HEK293 (cell line): ENCODE measurements at regions not wholly inside any gene's neighbourhood (a gene's known extent, or its start where the extent isn't known, plus 50 kb on each side); places are given as distances from the start of the nearest gene placed in this dataset.

Experiments
- CTCF ChIA-PET: fragments of 350-600 bp; formaldehyde crosslinking; extraction: SDS; loops from one replicate; lab custom pipeline; 2021; ENCODE audit warnings: antibody characterized with exemption; lab: Yijun Ruan, JAX
- POLR2A ChIA-PET: fragments of 300-600 bp; formaldehyde crosslinking; extraction: SDS; loops from one replicate; lab custom pipeline; 2020; ENCODE audit warnings: antibody characterized with exemption, inconsistent platforms; lab: Yijun Ruan, JAX
- H3K27ac ChIP-seq: fragments of 200-500 bp; sonication (Bioruptor generic); 2 replicates; pipeline ENCODE4 v1.5.1; 2014; ENCODE audit warnings: low read depth, low read length, control low read depth, inconsistent platforms; ENCODE audit errors: extremely low read depth
- H3K36me3 ChIP-seq, 2 experiments: fragments of 200-500 bp in 1 of 2; sonication (Bioruptor generic) in 1 of 2; 1 replicate in 1 of 2; 2 replicates in 1 of 2; pipeline ENCODE4 v1.5.1; 2014 to 2017; ENCODE audit warnings: inconsistent platforms in 2 of 2, low read length in 2 of 2; ENCODE audit not compliant: control insufficient read depth in 2 of 2, insufficient read depth in 1 of 2
- H3K4me1 ChIP-seq: fragments of 200-500 bp; sonication (Bioruptor generic); 2 replicates; pipeline ENCODE4 v1.5.1; 2014; ENCODE audit warnings: mild to moderate bottlenecking, low read length, inconsistent platforms; ENCODE audit not compliant: control insufficient read depth, insufficient read depth
- H3K4me3 ChIP-seq: 2 replicates; pipeline ENCODE4 v1.5.1; 2011; ENCODE audit warnings: low read depth, mild to moderate bottlenecking, control low read depth, low read length, moderate library complexity
- H3K9me3 ChIP-seq: fragments of 200-500 bp; sonication (Bioruptor generic); 2 replicates; pipeline ENCODE4 v1.5.1; 2014; ENCODE audit warnings: low read depth, low read length, inconsistent platforms; ENCODE audit not compliant: control insufficient read depth, insufficient read depth
- GLIS2 ChIP-seq: fragments of 450-650 bp; formaldehyde crosslinking; IDR thresholded peaks from 2 replicates; pipeline ENCODE4 v1.5.1; 2016; ENCODE audit warnings: missing biosample characterization, missing genetic modification characterization
- MZF1 ChIP-seq: fragments of 450-650 bp; formaldehyde crosslinking; IDR thresholded peaks from 2 replicates; pipeline ENCODE4 v1.5.1; 2017; ENCODE audit warnings: missing biosample characterization, missing genetic modification characterization, borderline replicate concordance
- PBX3 ChIP-seq: sonication (generic); formaldehyde crosslinking; IDR thresholded peaks from 2 replicates; pipeline ENCODE4 v1.8.1; 2022; ENCODE audit warnings: mild to moderate bottlenecking, moderate library complexity, missing genetic modification reagents
- RBAK ChIP-seq: fragments of 450-650 bp; formaldehyde crosslinking; IDR thresholded peaks from 2 replicates; pipeline ENCODE4 v1.5.1; 2016; ENCODE audit warnings: missing biosample characterization, missing genetic modification characterization
- ZBTB10 ChIP-seq: fragments of 450-650 bp; formaldehyde crosslinking; IDR thresholded peaks from 2 replicates; pipeline ENCODE4 v1.5.1; 2016; ENCODE audit warnings: missing biosample characterization, missing genetic modification characterization
- ZEB2 ChIP-seq: fragments of 450-650 bp; formaldehyde crosslinking; IDR thresholded peaks from 2 replicates; pipeline ENCODE4 v1.5.1; 2016; ENCODE audit warnings: missing biosample characterization, missing genetic modification characterization
- ZFP37 ChIP-seq: fragments of 450-650 bp; formaldehyde crosslinking; IDR thresholded peaks from 2 replicates; pipeline ENCODE4 v1.5.1; 2016; ENCODE audit warnings: missing biosample characterization, missing genetic modification characterization
- ZIC2 ChIP-seq: fragments of 450-650 bp; formaldehyde crosslinking; IDR thresholded peaks from 2 replicates; pipeline ENCODE4 v1.5.1; 2016; ENCODE audit warnings: missing biosample characterization, missing genetic modification characterization
- ZNF157 ChIP-seq: fragments of 450-650 bp; formaldehyde crosslinking; IDR thresholded peaks from 2 replicates; pipeline ENCODE4 v1.5.1; 2016; ENCODE audit warnings: missing biosample characterization, missing genetic modification characterization
- ZNF24 ChIP-seq: fragments of 450-650 bp; formaldehyde crosslinking; IDR thresholded peaks from 2 replicates; pipeline ENCODE4 v1.5.1; 2016; ENCODE audit warnings: missing biosample characterization, missing genetic modification characterization
- ZNF324 ChIP-seq: fragments of 450-650 bp; formaldehyde crosslinking; IDR thresholded peaks from 2 replicates; pipeline ENCODE4 v1.5.1; 2016; ENCODE audit warnings: missing biosample characterization, missing genetic modification characterization
- ZNF366 ChIP-seq: fragments of 450-650 bp; formaldehyde crosslinking; conservative IDR thresholded peaks from 2 replicates; pipeline ENCODE4 v1.5.1; 2016; ENCODE audit warnings: missing biosample characterization, missing genetic modification characterization
- ZNF394 ChIP-seq: fragments of 450-650 bp; formaldehyde crosslinking; IDR thresholded peaks from 2 replicates; pipeline ENCODE4 v1.5.1; 2016; ENCODE audit warnings: missing biosample characterization, missing genetic modification characterization, mild to moderate bottlenecking, moderate library complexity, borderline replicate concordance
- ZNF544 ChIP-seq: fragments of 450-650 bp; formaldehyde crosslinking; IDR thresholded peaks from 2 replicates; pipeline ENCODE4 v1.5.0; 2017; ENCODE audit warnings: missing biosample characterization, missing genetic modification characterization
- ZNF549 ChIP-seq: fragments of 450-650 bp; IDR thresholded peaks from 2 replicates; pipeline ENCODE4 v1.5.1; 2018; ENCODE audit warnings: missing biosample characterization, missing genetic modification characterization, mild to moderate bottlenecking, inconsistent platforms, moderate library complexity
- ZNF626 ChIP-seq: fragments of 450-650 bp; sonication (Bioruptor Pico); formaldehyde crosslinking; IDR thresholded peaks from 2 replicates; pipeline ENCODE4 v1.5.1; 2018; ENCODE audit warnings: missing biosample characterization, missing genetic modification characterization, inconsistent platforms
- ZNF670 ChIP-seq: fragments of 450-650 bp; formaldehyde crosslinking; IDR thresholded peaks from 2 replicates; pipeline ENCODE4 v1.5.1; 2016; ENCODE audit warnings: missing biosample characterization, missing genetic modification characterization, low read depth
- ZNF76 ChIP-seq: fragments of 450-650 bp; formaldehyde crosslinking; IDR thresholded peaks from 2 replicates; pipeline ENCODE4; 2016; ENCODE audit warnings: low read depth, missing biosample characterization, missing genetic modification characterization, borderline replicate concordance
- ZNF785 ChIP-seq: fragments of 450-650 bp; formaldehyde crosslinking; IDR thresholded peaks from 2 replicates; pipeline ENCODE4 v1.5.1; 2016; ENCODE audit warnings: missing biosample characterization, missing genetic modification characterization
- TF ChIP-seq, protein P1 (sequence below): fragments of 450-650 bp; formaldehyde crosslinking; IDR thresholded peaks from 2 replicates; pipeline ENCODE4 v1.5.1; 2016; ENCODE audit warnings: missing biosample characterization, missing genetic modification characterization

DNA sequence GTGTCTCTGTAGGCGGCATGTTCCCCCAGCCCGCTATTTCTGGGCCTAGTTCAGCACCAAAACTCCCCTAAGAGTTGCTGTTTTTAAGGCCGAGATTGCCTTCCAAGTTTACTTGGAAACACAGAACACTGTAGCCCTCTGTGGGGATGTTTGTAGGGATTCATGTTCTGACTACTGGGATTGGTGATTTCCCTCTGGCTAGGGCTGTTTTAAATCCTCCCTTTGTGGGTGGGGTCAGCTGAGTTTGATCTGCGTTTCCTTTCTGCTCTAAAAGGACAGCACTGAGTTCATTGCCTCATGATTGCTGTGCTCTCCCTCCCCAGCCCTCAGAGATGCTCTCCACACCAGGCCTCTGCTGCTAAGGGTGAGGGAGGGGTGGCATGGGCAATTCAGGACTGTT, 640.6 kb upstream of the DPPA4 start:
- no peaks in the 10 kb centered on the region for H3K36me3 ChIP-seq
- H3K27ac ChIP-seq: no peak overlapping the region
- H3K4me3 ChIP-seq: no peak overlapping the region
- no peaks in the 10 kb centered on the region for H3K4me1 ChIP-seq
- TF ChIP-seq ZEB2 (tag by site-specific recombination): no peak
- TF ChIP-seq ZFP37 (tag by site-specific recombination): no peak
- TF ChIP-seq MZF1: no peak
- TF ChIP-seq ZNF157: no peak
- no peak for TF ChIP-seq GLIS2
- TF ChIP-seq ZNF324: no peak
- TF ChIP-seq ZNF366 (tag by site-specific recombination): no peak
- TF ChIP-seq, protein P1, sequence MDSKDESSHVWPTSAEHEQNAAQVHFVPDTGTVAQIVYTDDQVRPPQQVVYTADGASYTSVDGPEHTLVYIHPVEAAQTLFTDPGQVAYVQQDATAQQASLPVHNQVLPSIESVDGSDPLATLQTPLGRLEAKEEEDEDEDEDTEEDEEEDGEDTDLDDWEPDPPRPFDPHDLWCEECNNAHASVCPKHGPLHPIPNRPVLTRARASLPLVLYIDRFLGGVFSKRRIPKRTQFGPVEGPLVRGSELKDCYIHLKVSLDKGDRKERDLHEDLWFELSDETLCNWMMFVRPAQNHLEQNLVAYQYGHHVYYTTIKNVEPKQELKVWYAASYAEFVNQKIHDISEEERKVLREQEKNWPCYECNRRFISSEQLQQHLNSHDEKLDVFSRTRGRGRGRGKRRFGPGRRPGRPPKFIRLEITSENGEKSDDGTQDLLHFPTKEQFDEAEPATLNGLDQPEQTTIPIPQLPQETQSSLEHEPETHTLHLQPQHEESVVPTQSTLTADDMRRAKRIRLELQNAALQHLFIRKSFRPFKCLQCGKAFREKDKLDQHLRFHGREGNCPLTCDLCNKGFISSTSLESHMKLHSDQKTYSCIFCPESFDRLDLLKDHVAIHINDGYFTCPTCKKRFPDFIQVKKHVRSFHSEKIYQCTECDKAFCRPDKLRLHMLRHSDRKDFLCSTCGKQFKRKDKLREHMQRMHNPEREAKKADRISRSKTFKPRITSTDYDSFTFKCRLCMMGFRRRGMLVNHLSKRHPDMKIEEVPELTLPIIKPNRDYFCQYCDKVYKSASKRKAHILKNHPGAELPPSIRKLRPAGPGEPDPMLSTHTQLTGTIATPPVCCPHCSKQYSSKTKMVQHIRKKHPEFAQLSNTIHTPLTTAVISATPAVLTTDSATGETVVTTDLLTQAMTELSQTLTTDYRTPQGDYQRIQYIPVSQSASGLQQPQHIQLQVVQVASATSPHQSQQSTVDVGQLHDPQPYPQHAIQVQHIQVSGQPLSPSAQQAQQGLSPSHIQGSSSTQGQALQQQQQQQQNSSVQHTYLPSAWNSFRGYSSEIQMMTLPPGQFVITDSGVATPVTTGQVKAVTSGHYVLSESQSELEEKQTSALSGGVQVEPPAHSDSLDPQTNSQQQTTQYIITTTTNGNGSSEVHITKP (tag by site-specific recombination): no peak
- no peak for TF ChIP-seq ZNF785
- ChIA-PET POLR2A (no interaction called here), CTCF (no interaction called here)
- H3K9me3 ChIP-seq: no peaks in the 10 kb centered on the region

GRCh38 chr3:109982201-109982600, 644.9 kb upstream of the DPPA4 start:
- H3K4me3 ChIP-seq: no peak overlapping the region
- TF ChIP-seq ZNF24 (tag by site-specific recombination) (no peak), ZNF76 (tag by site-specific recombination) (no peak), ZBTB10 (no peak), RBAK (tag by site-specific recombination) (no peak), ZNF670 (tag by site-specific recombination) (no peak), ZNF626 (no peak), ZNF544 (tag by site-specific recombination) (no peak), ZIC2 (no peak), ZNF549 (tag by site-specific recombination) (no peak), PBX3 (CRISPR knock-in tag) (no peak), ZNF394 (no peak)
- POLR2A ChIA-PET: no interaction called here
- H3K4me1 ChIP-seq: no peaks in the 10 kb centered on the region
- H3K36me3 ChIP-seq: no peaks in the 10 kb centered on the region
- CTCF ChIA-PET: no interaction called here
- no peak overlapping the region for H3K27ac ChIP-seq
- H3K9me3 ChIP-seq: no peaks in the 10 kb centered on the region
